GM23338 (cell line): ENCODE measurements at regions not wholly inside any gene's neighbourhood (a gene's known extent, or its start where the extent isn't known, plus 50 kb on each side); places are given as distances from the start of the nearest gene placed in this dataset.

Experiments used
- ATAC-seq: fragments of 200-7000 bp; cut with Tn5 transposase; 3 replicates; pipeline ENCODE4 v1.9.1; 2020
- DNase-seq: peaks from one replicate; pipeline ENCODE4 v3.0.0-alpha.2; 2015; ENCODE audit warnings: low spot score
- H2AFZ ChIP-seq: fragments of 200-600 bp; sonication (generic); 2 replicates; pipeline ENCODE4 v1.8.0; 2016; ENCODE audit warnings: antibody characterized with exemption, mild to moderate bottlenecking, moderate library complexity
- H3F3A ChIP-seq: fragments of 200-600 bp; sonication (generic); replicated peaks from 2 replicates; pipeline ENCODE4 v1.8.0; 2017; ENCODE audit warnings: antibody characterized with exemption, mixed run types, low read depth
- H3K27ac ChIP-seq: fragments of 200-600 bp; sonication (generic); 2 replicates; pipeline ENCODE4 v1.6.1; 2016; ENCODE audit warnings: low read depth
- H3K27me3 ChIP-seq: fragments of 200-600 bp; sonication (generic); 2 replicates; pipeline ENCODE4 v1.8.0; 2016; ENCODE audit warnings: mild to moderate bottlenecking, mixed run types, moderate library complexity; ENCODE audit not compliant: insufficient read depth
- H3K36me3 ChIP-seq: fragments of 200-600 bp; sonication (generic); 2 replicates; pipeline ENCODE4 v1.8.0; 2016; ENCODE audit warnings: mild to moderate bottlenecking; ENCODE audit not compliant: insufficient read depth
- H3K4me1 ChIP-seq: fragments of 200-600 bp; sonication (generic); 2 replicates; pipeline ENCODE4 v1.8.0; 2016; ENCODE audit warnings: mild to moderate bottlenecking, moderate library complexity; ENCODE audit not compliant: insufficient read depth
- H3K4me2 ChIP-seq: fragments of 200-600 bp; sonication (generic); 2 replicates; pipeline ENCODE4 v1.7.1; 2017; ENCODE audit warnings: mixed run types
- H3K4me3 ChIP-seq: fragments of 200-600 bp; sonication (generic); 2 replicates; pipeline ENCODE4 v1.6.1; 2016; ENCODE audit warnings: mixed run types
- H3K79me2 ChIP-seq: fragments of 200-600 bp; sonication (generic); replicated peaks from 2 replicates; pipeline ENCODE4 v1.8.0; 2017; ENCODE audit warnings: mild to moderate bottlenecking; ENCODE audit not compliant: insufficient read depth
- H3K9me2 ChIP-seq: fragments of 200-600 bp; sonication (generic); 2 replicates; pipeline ENCODE4 v1.8.0; 2017; ENCODE audit not compliant: insufficient read depth
- H4K20me1 ChIP-seq: fragments of 200-600 bp; sonication (generic); replicated peaks from 2 replicates; pipeline ENCODE4 v1.8.0; 2017; ENCODE audit warnings: mild to moderate bottlenecking; ENCODE audit not compliant: insufficient read depth
- H3K27ac Mint-ChIP-seq: 2 replicates; pipeline ENCODE4 v1.8.0; 2020; ENCODE audit warnings: inconsistent platforms, mild to moderate bottlenecking, moderate library complexity, mixed read lengths
- H3K27me3 Mint-ChIP-seq: 3 replicates; pipeline ENCODE4 v1.8.0; 2022; ENCODE audit warnings: low read depth, mild to moderate bottlenecking, moderate library complexity, mixed read lengths, inconsistent platforms; ENCODE audit not compliant: insufficient read depth, poor library complexity
- H3K36me3 Mint-ChIP-seq: 3 replicates; pipeline ENCODE4 v1.8.0; 2021; ENCODE audit warnings: low read depth, mild to moderate bottlenecking, inconsistent platforms, moderate library complexity, mixed read lengths
- H3K4me1 Mint-ChIP-seq: 3 replicates; pipeline ENCODE4 v1.8.0; 2020; ENCODE audit warnings: mild to moderate bottlenecking, inconsistent platforms, mixed read lengths
- H3K4me3 Mint-ChIP-seq: 3 replicates; pipeline ENCODE4 v1.8.0; 2021; ENCODE audit warnings: moderate library complexity, mild to moderate bottlenecking, inconsistent platforms, mixed read lengths
- H3K9me3 Mint-ChIP-seq: 3 replicates; pipeline ENCODE4 v1.8.0; 2020; ENCODE audit warnings: moderate library complexity, mild to moderate bottlenecking, inconsistent platforms, mixed read lengths
- CTCF ChIP-seq, 2 experiments: fragments of 200-600 bp in 1 of 2; sonication (generic) in 1 of 2; conservative IDR thresholded peaks; 2 replicates each; pipeline versions ENCODE4 v1.5.1 to v1.6.1; 2016 to 2017; ENCODE audit warnings: antibody characterized with exemption in 2 of 2, low read depth in 2 of 2, mild to moderate bottlenecking in 2 of 2, moderate library complexity in 1 of 2
- EZH2phosphoT487 ChIP-seq: fragments of 200-600 bp; sonication (generic); IDR thresholded peaks from one replicate; pipeline ENCODE4 v1.8.1; 2018; ENCODE audit warnings: antibody characterized with exemption; ENCODE audit not compliant: unreplicated experiment
- STAT1 ChIP-seq: IDR thresholded peaks from one replicate; pipeline ENCODE4 v1.6.1; 2016; ENCODE audit warnings: antibody characterized with exemption; ENCODE audit not compliant: unreplicated experiment
- ZNF462 ChIP-seq: fragments of 250-450 bp; sonication (Bioruptor Pico); IDR thresholded peaks from 2 replicates; pipeline ENCODE4 v1.5.0; 2020; ENCODE audit warnings: mild to moderate bottlenecking, moderate library complexity

GRCh38 chr1:17982197-17982596 lies 125.4 kb upstream of the IGSF21 start (continued):
- no peak for TF ChIP-seq ZNF462

GRCh38 chr1:17984583-17984982 lies 123.0 kb upstream of the IGSF21 start:
- Mint-ChIP-seq H3K36me3 (no peaks in the 10 kb centered on the region), H3K4me3 (no peak overlapping the region), H3K27me3 (no peaks in the 10 kb centered on the region), H3K9me3 (no peaks in the 10 kb centered on the region), H3K4me1 (peaks cover 1% of the 10 kb centered on the region; the same call in 1 of the 3 replicates), H3K27ac (no peak overlapping the region)
- peak; percentile 80 for DNase-seq
- Histone ChIP-seq H3K4me3 (no peak overlapping the region), H3K4me2 (no peak overlapping the region), H3K36me3 (no peaks in the 10 kb centered on the region), H4K20me1 (no peaks in the 10 kb centered on the region), H3K27me3 (no peaks in the 10 kb centered on the region), H2AFZ (no peak overlapping the region), H3K4me1 (no peaks in the 10 kb centered on the region), H3K27ac (no peak overlapping the region), H3F3A (no peaks in the 10 kb centered on the region), H3K79me2 (no peaks in the 10 kb centered on the region), H3K9me2 (no peaks in the 10 kb centered on the region; the same call in 1 of the 2 replicates)
- TF ChIP-seq STAT1 (no peak), ZNF462 (no peak), CTCF (conservative IDR thresholded peaks at IDR 0.05; ENCODE audit: low read depth in 2 of 2) (peak; percentile 89 to 91), EZH2phosphoT487 (no peak)
- peak; percentile 88 for ATAC-seq
